ENCODE measurements at regions not wholly inside any gene's neighbourhood (a gene's known extent, or its start where the extent isn't known, plus 50 kb on each side); places are given as distances from the start of the nearest gene placed in this dataset.
"Not testable (repeated sequence)": the region's sequence is repeated elsewhere in the genome, so short reads cannot be mapped to it uniquely, and the experiment has no call there.

DNA sequence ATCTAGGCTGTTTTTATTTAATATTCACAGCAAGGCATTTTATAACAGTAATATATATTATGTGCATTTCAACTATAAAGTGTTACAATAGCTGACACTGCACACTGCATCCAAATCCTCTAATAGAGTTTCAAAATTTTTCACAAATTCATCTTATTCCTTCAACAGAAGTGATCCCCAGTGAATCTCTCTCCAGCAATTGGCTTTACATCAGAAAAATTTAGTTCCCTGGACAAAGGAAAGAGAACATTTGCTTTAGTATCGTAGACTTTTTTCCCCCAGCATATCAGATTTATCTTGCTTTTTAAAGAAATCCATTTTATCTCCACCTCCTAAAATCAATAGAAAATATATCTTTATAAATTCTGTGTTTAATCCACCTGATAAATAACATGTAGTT, 868.6 kb downstream of the TBL1XR1 start:
- DNase-seq (ENCODE audit: low spot score), result no peak

GRCh38 chr3:176328198-176328597, 869.1 kb downstream of the TBL1XR1 start:
- DNase-seq (ENCODE audit: low spot score), result no peak

GRCh38 chr3:176326894-176327490, 870.3 kb downstream of the TBL1XR1 start:
- DNase-seq (ENCODE audit: low spot score), result not testable (repeated sequence)

- not testable (repeated sequence) for DNase-seq (ENCODE audit: low spot score)
These were observed 875.8 kb downstream of the TBL1XR1 start for GRCh38 chr3:176321532-176321931.

- DNase-seq (ENCODE audit: low spot score), result no peak
These were observed 876.2 kb downstream of the TBL1XR1 start for GRCh38 chr3:176321099-176321498.

- DNase-seq (ENCODE audit: low spot score), result no peak
These were observed 883.9 kb downstream of the TBL1XR1 start for GRCh38 chr3:176313426-176313825.

DNA sequence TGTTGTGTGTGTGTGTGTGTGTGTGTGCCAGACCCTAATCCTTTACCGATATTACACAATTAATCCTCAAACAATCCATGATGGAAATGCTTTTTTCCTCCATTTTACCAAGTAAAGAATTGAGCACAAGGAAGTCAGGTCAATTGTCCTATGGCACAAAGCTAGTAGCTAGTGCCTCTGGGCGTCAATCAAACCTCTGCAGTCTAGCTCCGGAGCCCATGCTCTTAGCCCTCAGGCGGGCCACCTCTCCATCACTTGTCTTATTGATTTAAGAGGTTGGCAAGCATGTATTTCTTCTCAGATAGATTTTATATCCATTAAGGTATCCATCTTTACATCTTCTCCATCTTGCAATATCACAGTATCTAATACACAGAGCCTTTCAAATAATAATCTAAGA, 886.6 kb downstream of the TBL1XR1 start:
- no peak for DNase-seq (ENCODE audit: low spot score)

DNA sequence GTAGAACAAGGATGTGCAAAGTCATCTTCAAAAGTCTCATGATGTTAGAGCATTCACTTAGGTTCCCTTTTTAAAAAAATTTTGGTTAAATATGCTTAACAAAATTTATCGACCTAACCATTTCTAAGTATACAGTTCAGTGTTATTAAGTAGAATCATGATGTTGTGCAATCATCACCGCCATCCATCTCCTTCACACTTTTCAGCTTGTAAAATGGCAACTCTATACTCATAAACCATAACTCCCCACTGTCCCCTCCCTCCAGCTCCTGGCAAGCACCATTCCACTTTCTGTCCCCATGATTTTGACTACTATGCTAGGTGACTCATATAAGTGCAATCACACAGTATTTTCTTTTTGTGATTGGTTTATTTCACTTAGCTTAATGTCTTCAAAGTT, 895.0 kb downstream of the TBL1XR1 start:
- DNase-seq (ENCODE audit: low spot score), result no peak

- DNase-seq (ENCODE audit: low spot score), result peak; percentile 6
These were observed 901.1 kb downstream of the TBL1XR1 start for GRCh38 chr3:176296066-176296597.

DNA sequence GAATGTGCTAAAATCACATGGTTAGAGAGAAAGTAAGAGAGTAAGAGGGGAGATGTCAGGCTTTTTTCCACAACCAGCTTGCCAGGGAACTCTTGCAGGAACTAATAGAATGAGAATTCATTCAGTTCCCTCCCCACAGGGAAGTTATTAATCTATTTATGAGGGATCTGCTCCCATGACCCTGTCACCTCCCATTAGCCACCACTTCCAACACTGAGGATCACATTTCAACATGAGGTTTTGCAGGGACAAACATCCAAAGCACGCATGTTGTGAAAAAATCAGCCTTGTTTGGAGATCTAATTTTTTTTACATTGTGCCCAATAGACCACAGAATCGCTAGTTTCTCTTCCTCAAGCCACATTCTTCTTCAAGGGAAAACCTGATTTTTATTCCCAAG, 904.0 kb downstream of the TBL1XR1 start:
- DNase-seq (ENCODE audit: low spot score), result no peak

DNA sequence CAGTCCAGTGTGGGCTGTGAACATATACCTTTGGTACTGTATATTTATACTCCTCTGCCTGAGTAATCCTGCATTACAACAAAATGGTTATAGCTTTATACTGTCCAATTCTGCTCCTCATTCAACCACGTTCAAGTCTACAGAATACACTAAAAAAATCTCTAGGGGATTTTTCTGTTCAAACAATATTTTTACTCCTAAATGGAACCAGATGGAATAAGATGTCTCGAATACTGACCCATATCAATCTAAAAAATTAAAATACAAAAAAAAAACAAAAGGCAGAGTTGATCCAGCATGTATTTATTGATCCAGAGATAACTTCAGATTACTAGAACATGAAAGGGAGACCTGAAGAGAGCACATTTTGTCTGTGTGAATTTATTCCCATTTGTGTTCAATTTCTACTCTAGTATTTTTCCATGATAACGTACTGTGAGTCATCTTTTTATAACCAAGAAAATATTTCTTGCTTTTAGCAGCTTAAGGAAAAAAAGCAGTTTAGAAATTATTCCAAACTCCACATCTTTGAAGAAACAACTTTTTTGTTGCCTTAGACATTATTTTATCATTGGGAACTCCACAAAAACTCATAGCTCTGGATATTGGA, 910.7 kb downstream of the TBL1XR1 start:
- no peak for DNase-seq (ENCODE audit: low spot score)

GRCh38 chr3:176275538-176275937, 921.7 kb downstream of the TBL1XR1 start:
- DNase-seq (ENCODE audit: low spot score), result no peak

DNA sequence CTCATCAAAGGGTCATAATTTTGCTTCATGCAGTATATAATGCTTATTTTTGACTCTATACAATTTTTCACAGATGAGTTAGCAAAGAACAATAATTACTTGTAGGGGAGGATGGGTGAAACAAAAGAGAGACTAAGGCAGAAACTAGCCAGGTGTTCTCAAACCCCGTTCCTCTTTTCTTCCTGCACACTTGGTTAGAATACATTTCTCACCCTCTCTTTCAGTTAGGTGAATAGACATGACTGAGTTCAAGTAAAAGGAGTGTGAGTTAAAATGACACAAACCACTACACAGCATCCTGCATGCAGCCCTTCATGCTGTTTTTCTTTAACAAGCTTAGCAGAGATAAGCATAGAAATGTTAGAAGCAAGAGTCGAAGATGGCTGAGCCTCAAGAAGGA, 922.2 kb downstream of the TBL1XR1 start:
- no peak for DNase-seq (ENCODE audit: low spot score)

- peak; percentile 21 for DNase-seq (ENCODE audit: low spot score)
These were observed 923.1 kb downstream of the TBL1XR1 start for GRCh38 chr3:176274161-176274560.

DNA sequence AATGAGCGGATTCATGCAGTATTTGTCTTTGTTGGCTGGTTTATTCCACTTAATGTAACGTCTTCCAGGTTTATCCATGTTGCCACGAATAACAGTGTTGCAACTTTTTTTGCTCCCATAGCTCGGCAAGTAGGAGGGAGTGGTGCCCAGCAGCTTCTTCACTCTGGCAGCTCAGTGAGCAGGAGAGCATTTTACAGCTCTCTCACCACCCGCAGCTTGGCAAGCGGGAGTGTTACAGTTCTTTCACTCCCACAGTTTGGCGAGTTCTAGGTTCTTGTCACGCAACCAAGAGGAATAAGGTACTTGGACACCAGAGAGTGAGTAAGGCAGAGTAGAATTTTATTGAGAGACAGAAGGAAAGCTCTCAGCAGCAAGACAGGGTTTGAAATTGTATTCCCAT, 935.2 kb downstream of the TBL1XR1 start:
- no peak for DNase-seq (ENCODE audit: low spot score)

DNA sequence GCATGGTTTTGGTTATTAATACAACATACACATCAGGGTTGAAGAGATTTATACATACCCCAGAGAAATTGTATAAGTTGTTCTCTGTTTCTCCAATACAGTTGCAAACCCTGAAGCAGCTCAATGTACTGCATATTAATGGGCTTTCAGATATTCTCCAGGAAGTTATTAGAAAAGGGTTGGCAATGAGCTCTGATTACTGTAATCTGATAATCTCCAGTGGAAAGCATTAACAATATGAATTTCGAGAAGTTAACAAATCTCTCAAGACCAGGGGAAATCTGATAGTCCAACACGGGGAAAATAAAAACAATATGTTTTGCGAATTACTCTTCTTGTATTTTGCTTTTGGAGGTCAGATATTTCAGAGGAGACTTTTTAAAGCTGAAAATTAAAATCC, 950.1 kb downstream of the TBL1XR1 start:
- no peak for DNase-seq (ENCODE audit: low spot score)

DNA sequence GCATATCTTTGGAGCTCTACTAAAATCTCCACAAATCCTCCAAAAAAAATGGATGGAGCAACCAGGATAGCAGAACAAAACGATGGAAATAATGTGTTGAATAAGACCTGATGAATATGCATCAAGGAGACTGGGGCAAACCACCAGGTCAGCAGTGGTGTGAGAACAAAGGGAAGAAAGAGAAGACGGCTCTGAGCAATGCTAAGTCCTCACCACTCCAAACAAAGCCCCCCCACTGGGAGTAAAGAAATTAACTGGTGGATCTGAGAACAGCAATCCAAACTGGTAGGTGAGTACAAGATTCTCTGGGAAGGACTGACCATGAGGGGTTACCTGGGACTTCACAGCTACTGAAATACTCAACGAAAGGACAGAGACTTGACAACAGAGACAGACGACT, 977.3 kb downstream of the TBL1XR1 start:
- DNase-seq (ENCODE audit: low spot score), result peak; percentile 70

GRCh38 chr3:176214758-176215157, 982.5 kb downstream of the TBL1XR1 start:
- no peak for DNase-seq (ENCODE audit: low spot score)

GRCh38 chr3:176213314-176213713, 984.0 kb downstream of the TBL1XR1 start:
- not testable (repeated sequence) for DNase-seq (ENCODE audit: low spot score)

- DNase-seq (ENCODE audit: low spot score), result no peak
These were observed 988.4 kb downstream of the TBL1XR1 start for GRCh38 chr3:176208915-176209314.

GRCh38 chr3:176208283-176208682, 989.0 kb downstream of the TBL1XR1 start:
- no peak for DNase-seq (ENCODE audit: low spot score)

GRCh38 chr3:176206809-176207208, 990.5 kb downstream of the TBL1XR1 start:
- DNase-seq (ENCODE audit: low spot score), result no peak

- no peak for DNase-seq (ENCODE audit: low spot score)
These were observed 994.6 kb downstream of the TBL1XR1 start for GRCh38 chr3:176202652-176203051.
